Ishikawa (cell line): ENCODE measurements at regions not wholly inside any gene's neighbourhood (a gene's known extent, or its start where the extent isn't known, plus 50 kb on each side); places are given as distances from the start of the nearest gene placed in this dataset.

Source experiments
- CREB1 ChIP-seq: IDR thresholded peaks from 2 replicates; pipeline ENCODE4 v1.6.1; 2012; ENCODE audit warnings: low read depth
- EP300 ChIP-seq: IDR thresholded peaks from 2 replicates; pipeline ENCODE4 v1.6.1; 2012; ENCODE audit warnings: borderline replicate concordance
- FOXM1 ChIP-seq: IDR thresholded peaks from 2 replicates; pipeline ENCODE4 v1.6.1; 2012; ENCODE audit warnings: low read depth, borderline replicate concordance
- MAX ChIP-seq: IDR thresholded peaks from 2 replicates; pipeline ENCODE4 v1.6.1; 2012
- NFIC ChIP-seq: IDR thresholded peaks from 2 replicates; pipeline ENCODE4 v1.6.1; 2012
- RAD21 ChIP-seq: IDR thresholded peaks from 2 replicates; pipeline ENCODE4 v1.6.1; 2012; ENCODE audit warnings: low read depth
- TCF12 ChIP-seq: IDR thresholded peaks from 2 replicates; pipeline ENCODE4 v1.6.1; 2012; ENCODE audit warnings: low read depth
- YY1 ChIP-seq: IDR thresholded peaks from 2 replicates; pipeline ENCODE4 v1.6.1; 2012; ENCODE audit warnings: low read depth

- TF ChIP-seq EP300 (no peak), FOXM1 (no peak), MAX (no peak), RAD21 (no peak), TCF12 (no peak), YY1 (no peak), NFIC (no peak), CREB1 (no peak)
These were observed 569.8 kb upstream of the IGFBP7 start for GRCh38 chr4:57679969-57680368.
